HepG2 (cell line): ENCODE measurements at regions not wholly inside any gene's neighbourhood (a gene's known extent, or its start where the extent isn't known, plus 50 kb on each side); places are given as distances from the start of the nearest gene placed in this dataset.

Experiments used
- ATAC-seq: fragments of 200-7000 bp; cut with Tn5 transposase; 3 replicates; pipeline ENCODE4 v1.9.1; 2020; ENCODE audit warnings: mild to moderate bottlenecking, moderate library complexity
- BruUV-seq: library from RNA; stranded (reverse); fragments of 400-500 nt; replicated peaks from 2 replicates; lab custom pipeline; 2021; lab: Mats Ljungman, UMichigan
- CTCF ChIA-PET: fragments of 300-600 bp; formaldehyde crosslinking; extraction: SDS; loops from one replicate; lab custom pipeline; 2021; ENCODE audit warnings: low total read pairs, inconsistent platforms, low intra/inter-chr PET ratio; lab: Yijun Ruan, JAX
- POLR2A ChIA-PET: fragments of 350-600 bp; sonication (Branson Sonifier 250); formaldehyde crosslinking; loops from one replicate; lab custom pipeline; 2020; ENCODE audit warnings: antibody characterized with exemption, inconsistent platforms; lab: Yijun Ruan, JAX
- DNase-seq: peaks from one replicate; pipeline ENCODE4 v3.0.0-alpha.2; 2015; ENCODE audit warnings: low spot score
- FAIRE-seq: peaks from 3 replicates; lab custom pipeline; 2011; peaks lifted over from hg19 to GRCh38; lab: Jason Lieb, UNC
- H2AFZ ChIP-seq: one replicate; pipeline ENCODE4 v1.6.1; 2011; ENCODE audit warnings: low read length, inconsistent platforms
- H3K27ac ChIP-seq: fragments of 300-600 bp; 3 replicates; pipeline ENCODE4 v1.8.0; 2011; ENCODE audit warnings: mixed run types, mild to moderate bottlenecking, mixed read lengths, low read length, inconsistent platforms; ENCODE audit not compliant: insufficient read depth; ENCODE audit errors: extremely low read length
- H3K27me3 ChIP-seq, 2 experiments: fragments of 200-600 bp in 1 of 2; 2 replicates in 1 of 2; 3 replicates in 1 of 2; pipeline versions ENCODE4 v1.6.0 to v1.8.0; 2011; ENCODE audit warnings: low read length in 2 of 2, mild to moderate bottlenecking in 2 of 2, moderate library complexity in 2 of 2, inconsistent platforms in 1 of 2; ENCODE audit not compliant: insufficient read depth in 2 of 2, control insufficient read depth in 1 of 2
- H3K36me3 ChIP-seq, 2 experiments: fragments of 200-600 bp in 1 of 2; replicated peaks in 1 of 2; 2 replicates in 1 of 2; 3 replicates in 1 of 2; pipeline versions ENCODE4 v1.5.1 to v1.8.0; 2011; ENCODE audit warnings: low read length in 2 of 2, inconsistent platforms in 1 of 2; ENCODE audit not compliant: insufficient read depth in 2 of 2, control insufficient read depth in 1 of 2
- H3K4me1 ChIP-seq: 2 replicates; pipeline ENCODE4 v1.5.1; 2012; ENCODE audit warnings: low read length, inconsistent platforms; ENCODE audit not compliant: insufficient read depth
- H3K4me2 ChIP-seq: 2 replicates; pipeline ENCODE4 v1.6.0; 2011; ENCODE audit warnings: low read depth, low read length, inconsistent platforms
- H3K4me3 ChIP-seq, 3 experiments: fragments of 200-600 bp in 1 of 3; sonication (generic), shearing (Covaris generic) in 1 of 3; replicated peaks in 1 of 3; 2 replicates each; pipeline ENCODE4 v1.5.1; 2011 to 2016; ENCODE audit warnings: low read length in 3 of 3, inconsistent platforms in 2 of 3, low read depth in 2 of 3, mild to moderate bottlenecking in 2 of 3, control low read depth in 1 of 3, mixed read lengths in 1 of 3; ENCODE audit not compliant: insufficient read depth in 1 of 3
- H3K79me2 ChIP-seq: one replicate; pipeline ENCODE4 v1.6.1; 2011; ENCODE audit warnings: low read length, inconsistent platforms; ENCODE audit not compliant: insufficient read depth
- H3K9ac ChIP-seq: 2 replicates; pipeline ENCODE4 v1.6.0; 2011; ENCODE audit warnings: mild to moderate bottlenecking, low read depth, low read length, inconsistent platforms; ENCODE audit not compliant: insufficient read depth
- H3K9me3 ChIP-seq: 2 replicates; pipeline ENCODE4 v1.5.1; 2012; ENCODE audit warnings: mild to moderate bottlenecking, low read length
- H4K20me1 ChIP-seq: 2 replicates; pipeline ENCODE4 v1.6.0; 2011; ENCODE audit warnings: inconsistent platforms, mild to moderate bottlenecking, low read length, moderate library complexity; ENCODE audit not compliant: insufficient read depth
- ATM ChIP-seq: fragments of 450-650 bp; IDR thresholded peaks from 2 replicates; pipeline ENCODE4 v1.7.1; 2017; ENCODE audit warnings: mild to moderate bottlenecking, borderline replicate concordance
- EP300 ChIP-seq, 3 experiments: sonication (generic) in 1 of 3; formaldehyde crosslinking in 1 of 3; IDR thresholded peaks; 2 replicates each; pipeline versions ENCODE4 v1.5.1 to v1.6.1; 2011 to 2020; ENCODE audit warnings: low read depth in 2 of 3, low read length in 2 of 3, borderline replicate concordance in 1 of 3, improper control_type of control experiment in 1 of 3, mild to moderate bottlenecking in 1 of 3, missing genetic modification reagents in 1 of 3, moderate library complexity in 1 of 3
- FOXA3 ChIP-seq: IDR thresholded peaks from 2 replicates; pipeline ENCODE4 v1.6.1; 2016; ENCODE audit warnings: missing genetic modification reagents, missing compliant biosample characterization
- FOXP1 ChIP-seq, 2 experiments: fragments of 450-650 bp in 1 of 2; IDR thresholded peaks; 2 replicates each; pipeline ENCODE4 v1.6.1; 2017 to 2018; ENCODE audit warnings: antibody characterized with exemption in 1 of 2
- HNRNPH1 ChIP-seq: fragments of 200-400 bp; formaldehyde crosslinking; optimal IDR thresholded peaks from 2 replicates; pipeline ENCODE3; 2017; ENCODE audit warnings: mild to moderate bottlenecking, low read depth, low read length
- KLF12 ChIP-seq: sonication (generic); formaldehyde crosslinking; IDR thresholded peaks from 2 replicates; pipeline ENCODE4 v1.4.0; 2020; ENCODE audit warnings: missing genetic modification reagents, borderline replicate concordance
- MIXL1 ChIP-seq: IDR thresholded peaks from 2 replicates; pipeline ENCODE4 v1.6.1; 2016
- NR2F1 ChIP-seq, 2 experiments: fragments of 450-650 bp in 1 of 2; formaldehyde crosslinking in 1 of 2; IDR thresholded peaks; 2 replicates each; pipeline versions ENCODE4 v1.5.0 to v1.6.1; 2016 to 2020; ENCODE audit warnings: mild to moderate bottlenecking in 1 of 2, missing compliant biosample characterization in 1 of 2, missing genetic modification reagents in 1 of 2, moderate library complexity in 1 of 2
- NR2F6 ChIP-seq, 2 experiments: IDR thresholded peaks; 2 replicates each; pipeline ENCODE4 v1.6.1; 2016; ENCODE audit warnings: antibody characterized with exemption in 1 of 2, mild to moderate bottlenecking in 1 of 2
- RFX5 ChIP-seq: IDR thresholded peaks from 2 replicates; pipeline ENCODE4 v1.6.1; 2011; ENCODE audit warnings: low read depth, low read length, improper control_type of control experiment
- RXRB ChIP-seq: IDR thresholded peaks from 2 replicates; pipeline ENCODE4 v1.6.1; 2016; ENCODE audit warnings: borderline replicate concordance, missing genetic modification reagents, missing compliant biosample characterization
- SKI ChIP-seq: fragments of 450-650 bp; IDR thresholded peaks from one replicate; pipeline ENCODE4 v1.6.1; 2018; ENCODE audit warnings: mild to moderate bottlenecking; ENCODE audit not compliant: partially characterized antibody
- TBX3 ChIP-seq: fragments of 450-650 bp; IDR thresholded peaks from 2 replicates; pipeline ENCODE4 v1.6.1; 2017; ENCODE audit warnings: antibody characterized with exemption, mild to moderate bottlenecking, inconsistent platforms, borderline replicate concordance
- WGBS: methylation state at CpG from one replicate; pipeline ENCODE4 v1.1.6; 2017; ENCODE audit warnings: low lambda C conversion rate; 5-methylcytosine and 5-hydroxymethylcytosine counted together
- in situ Hi-C: cut with HindIII; loops from 2 replicates; pipeline ENCODE4 v1.10.0; 2017; ENCODE audit warnings: low pct_unique_long_range_greater_than_20kb; ENCODE audit not compliant: extremely low pct_ligation_motif_present
- intact Hi-C: fragments of 100-400 bp; cut with micrococcal nuclease; formaldehyde crosslinking; loops from one replicate; pipeline ENCODE4 v1.10.0; 2022; ENCODE audit not compliant: unreplicated experiment
- TF ChIP-seq, protein P1 (sequence below): sonication (generic); formaldehyde crosslinking; conservative IDR thresholded peaks from 2 replicates; pipeline ENCODE4 v1.4.0; 2020; ENCODE audit warnings: mild to moderate bottlenecking, missing genetic modification reagents, moderate library complexity
- TF ChIP-seq, protein P2 (sequence below): sonication (generic); formaldehyde crosslinking; IDR thresholded peaks from 2 replicates; pipeline ENCODE4 v1.4.0; 2020; ENCODE audit warnings: missing genetic modification reagents
- TF ChIP-seq, protein P3 (sequence below): IDR thresholded peaks from 2 replicates; pipeline ENCODE4 v1.4.0; 2020; ENCODE audit warnings: mild to moderate bottlenecking, missing genetic modification reagents

DNA sequence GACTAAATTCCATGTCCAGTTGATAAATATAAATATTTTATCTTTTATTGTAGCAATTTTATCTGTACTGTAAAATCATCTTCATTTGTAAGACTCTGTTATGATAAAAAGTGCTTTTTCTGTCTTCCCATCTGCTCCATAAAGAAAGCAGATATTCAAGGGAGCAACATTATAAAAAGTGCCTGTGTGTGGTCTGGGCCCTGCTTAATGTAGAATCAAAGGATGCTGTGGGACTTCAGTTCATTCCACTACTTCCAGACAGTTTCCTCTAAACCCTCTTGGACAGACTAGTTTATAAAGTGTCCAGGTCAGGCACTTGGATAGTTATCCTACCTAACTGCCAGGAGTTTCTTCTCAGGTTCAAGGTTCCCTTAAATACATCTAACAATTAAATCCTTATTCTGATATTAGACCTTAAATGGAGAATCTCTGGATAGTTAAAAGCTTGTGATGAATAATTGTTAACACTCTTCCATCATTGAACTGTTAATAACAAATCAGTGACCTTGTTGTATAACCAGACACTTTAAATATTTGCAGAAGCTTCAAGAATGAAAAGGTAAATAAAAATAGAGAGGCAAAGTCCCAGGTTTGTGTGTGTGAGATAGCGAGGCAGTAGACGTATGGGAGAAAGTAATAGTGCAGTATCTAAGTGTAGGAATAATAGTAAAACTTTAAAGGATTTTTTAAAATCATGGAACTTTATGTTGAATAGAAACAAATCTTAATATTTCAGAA, 237.5 kb upstream of the CTSO start:
- H3K4me3 ChIP-seq: no peak overlapping the region
- no peak overlapping the region for H3K9ac ChIP-seq
- H3K79me2 ChIP-seq: no peaks in the 10 kb centered on the region
- DNase-seq (peak; percentile 2), ATAC-seq (peak; percentile 80), FAIRE-seq (no peak)
- in situ Hi-C loops (no loop called here), intact Hi-C loops (no loop called here)
- no peaks in the 10 kb centered on the region for H3K36me3 ChIP-seq
- CTCF ChIA-PET: no interaction called here
- POLR2A ChIA-PET: no interaction called here
- no peak overlapping the region for H3K27ac ChIP-seq
- WGBS: under 1% methylated on average over 2 of the region's 2 CpGs
- no TSS peak for BruUV-seq
- no peak overlapping the region for H2AFZ ChIP-seq
- H3K9me3 ChIP-seq: no peaks in the 10 kb centered on the region
- H4K20me1 ChIP-seq: no peaks in the 10 kb centered on the region
- H3K27me3 ChIP-seq: no peaks in the 10 kb centered on the region
- H3K4me1 ChIP-seq: peaks cover 26% of the 10 kb centered on the region
- no peak overlapping the region for H3K4me2 ChIP-seq
- TF ChIP-seq, protein P1, sequence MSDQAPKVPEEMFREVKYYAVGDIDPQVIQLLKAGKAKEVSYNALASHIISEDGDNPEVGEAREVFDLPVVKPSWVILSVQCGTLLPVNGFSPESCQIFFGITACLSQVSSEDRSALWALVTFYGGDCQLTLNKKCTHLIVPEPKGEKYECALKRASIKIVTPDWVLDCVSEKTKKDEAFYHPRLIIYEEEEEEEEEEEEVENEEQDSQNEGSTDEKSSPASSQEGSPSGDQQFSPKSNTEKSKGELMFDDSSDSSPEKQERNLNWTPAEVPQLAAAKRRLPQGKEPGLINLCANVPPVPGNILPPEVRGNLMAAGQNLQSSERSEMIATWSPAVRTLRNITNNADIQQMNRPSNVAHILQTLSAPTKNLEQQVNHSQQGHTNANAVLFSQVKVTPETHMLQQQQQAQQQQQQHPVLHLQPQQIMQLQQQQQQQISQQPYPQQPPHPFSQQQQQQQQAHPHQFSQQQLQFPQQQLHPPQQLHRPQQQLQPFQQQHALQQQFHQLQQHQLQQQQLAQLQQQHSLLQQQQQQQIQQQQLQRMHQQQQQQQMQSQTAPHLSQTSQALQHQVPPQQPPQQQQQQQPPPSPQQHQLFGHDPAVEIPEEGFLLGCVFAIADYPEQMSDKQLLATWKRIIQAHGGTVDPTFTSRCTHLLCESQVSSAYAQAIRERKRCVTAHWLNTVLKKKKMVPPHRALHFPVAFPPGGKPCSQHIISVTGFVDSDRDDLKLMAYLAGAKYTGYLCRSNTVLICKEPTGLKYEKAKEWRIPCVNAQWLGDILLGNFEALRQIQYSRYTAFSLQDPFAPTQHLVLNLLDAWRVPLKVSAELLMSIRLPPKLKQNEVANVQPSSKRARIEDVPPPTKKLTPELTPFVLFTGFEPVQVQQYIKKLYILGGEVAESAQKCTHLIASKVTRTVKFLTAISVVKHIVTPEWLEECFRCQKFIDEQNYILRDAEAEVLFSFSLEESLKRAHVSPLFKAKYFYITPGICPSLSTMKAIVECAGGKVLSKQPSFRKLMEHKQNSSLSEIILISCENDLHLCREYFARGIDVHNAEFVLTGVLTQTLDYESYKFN: peak; percentile 69
- TF ChIP-seq RFX5 (no peak), SKI (peak; percentile 15), TBX3 (peak; percentile 47; the same call in 1 of the 2 replicates), NR2F6 (IDR thresholded peaks at IDR 0.05) (peak; percentile 67; the same call in 1 of the 2 replicates), NR2F6 (CRISPR knock-in tag; IDR thresholded peaks at IDR 0.05) (no peak), RXRB (CRISPR knock-in tag) (0 out of 2 replicates have a peak, but pooled peaks have one; percentile 8), HNRNPH1 (no peak), KLF12 (no peak), MIXL1 (peak; percentile 60), ATM (peak; percentile 64; the same call in 1 of the 2 replicates), NR2F1 (CRISPR knock-in tag; IDR thresholded peaks at IDR 0.05) (peak in 1 of 2 experiments; percentile 50; a peak in 1 of 4 replicates), FOXA3 (CRISPR knock-in tag) (peak; percentile 40; the same call in 1 of the 2 replicates), EP300 (IDR thresholded peaks at IDR 0.05; ENCODE audit: low read depth in 2 of 2, low read length in 2 of 2) (peak in 1 of 2 experiments; percentile 42; a peak in 1 of 4 replicates), EP300 (CRISPR knock-in tag; IDR thresholded peaks at IDR 0.05; ENCODE audit: borderline replicate concordance) (no peak), FOXP1 (IDR thresholded peaks at IDR 0.05) (no peak), FOXP1 (CRISPR knock-in tag; IDR thresholded peaks at IDR 0.05) (peak; percentile 56)
- TF ChIP-seq, protein P2, sequence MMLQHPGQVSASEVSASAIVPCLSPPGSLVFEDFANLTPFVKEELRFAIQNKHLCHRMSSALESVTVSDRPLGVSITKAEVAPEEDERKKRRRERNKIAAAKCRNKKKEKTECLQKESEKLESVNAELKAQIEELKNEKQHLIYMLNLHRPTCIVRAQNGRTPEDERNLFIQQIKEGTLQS: no peak
- TF ChIP-seq, protein P3, sequence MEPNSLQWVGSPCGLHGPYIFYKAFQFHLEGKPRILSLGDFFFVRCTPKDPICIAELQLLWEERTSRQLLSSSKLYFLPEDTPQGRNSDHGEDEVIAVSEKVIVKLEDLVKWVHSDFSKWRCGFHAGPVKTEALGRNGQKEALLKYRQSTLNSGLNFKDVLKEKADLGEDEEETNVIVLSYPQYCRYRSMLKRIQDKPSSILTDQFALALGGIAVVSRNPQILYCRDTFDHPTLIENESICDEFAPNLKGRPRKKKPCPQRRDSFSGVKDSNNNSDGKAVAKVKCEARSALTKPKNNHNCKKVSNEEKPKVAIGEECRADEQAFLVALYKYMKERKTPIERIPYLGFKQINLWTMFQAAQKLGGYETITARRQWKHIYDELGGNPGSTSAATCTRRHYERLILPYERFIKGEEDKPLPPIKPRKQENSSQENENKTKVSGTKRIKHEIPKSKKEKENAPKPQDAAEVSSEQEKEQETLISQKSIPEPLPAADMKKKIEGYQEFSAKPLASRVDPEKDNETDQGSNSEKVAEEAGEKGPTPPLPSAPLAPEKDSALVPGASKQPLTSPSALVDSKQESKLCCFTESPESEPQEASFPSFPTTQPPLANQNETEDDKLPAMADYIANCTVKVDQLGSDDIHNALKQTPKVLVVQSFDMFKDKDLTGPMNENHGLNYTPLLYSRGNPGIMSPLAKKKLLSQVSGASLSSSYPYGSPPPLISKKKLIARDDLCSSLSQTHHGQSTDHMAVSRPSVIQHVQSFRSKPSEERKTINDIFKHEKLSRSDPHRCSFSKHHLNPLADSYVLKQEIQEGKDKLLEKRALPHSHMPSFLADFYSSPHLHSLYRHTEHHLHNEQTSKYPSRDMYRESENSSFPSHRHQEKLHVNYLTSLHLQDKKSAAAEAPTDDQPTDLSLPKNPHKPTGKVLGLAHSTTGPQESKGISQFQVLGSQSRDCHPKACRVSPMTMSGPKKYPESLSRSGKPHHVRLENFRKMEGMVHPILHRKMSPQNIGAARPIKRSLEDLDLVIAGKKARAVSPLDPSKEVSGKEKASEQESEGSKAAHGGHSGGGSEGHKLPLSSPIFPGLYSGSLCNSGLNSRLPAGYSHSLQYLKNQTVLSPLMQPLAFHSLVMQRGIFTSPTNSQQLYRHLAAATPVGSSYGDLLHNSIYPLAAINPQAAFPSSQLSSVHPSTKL (CRISPR knock-in tag): peak; percentile 64
